Lung (tissue), 11 donors: ENCODE measurements at regions not wholly inside any gene's neighbourhood (a gene's known extent, or its start where the extent isn't known, plus 50 kb on each side); places are given as distances from the start of the nearest gene placed in this dataset.
"Not testable (repeated sequence)": the region's sequence is repeated elsewhere in the genome, so short reads cannot be mapped to it uniquely, and the experiment has no call there.

ENCODE experiments used
- ATAC-seq: fragments of 200-7000 bp; cut with Tn5 transposase; one replicate; pipeline ENCODE4 v1.9.1; 2020; ENCODE audit warnings: moderate number of reproducible peaks; ENCODE audit not compliant: insufficient read depth, low FRiP score
- DNase-seq, 3 donors: peaks; one replicate each; pipeline ENCODE4 v3.0.0-alpha.2; 2013 to 2017
- H3K27ac ChIP-seq, 2 donors: one replicate each; pipeline ENCODE4 v1.5.1; 2013; ENCODE audit warnings: mild to moderate bottlenecking in 2 of 2, moderate library complexity in 2 of 2, control low read depth in 1 of 2, inconsistent platforms in 1 of 2, low read depth in 1 of 2, low read length in 1 of 2
- H3K27me3 ChIP-seq, 3 donors: one replicate each; pipeline ENCODE4 v1.5.1; 2013; ENCODE audit warnings: low read length in 2 of 3; ENCODE audit not compliant: control insufficient read depth in 3 of 3, insufficient read depth in 3 of 3
- H3K36me3 ChIP-seq, 4 donors: one replicate each; pipeline ENCODE4 v1.5.1; 2013; ENCODE audit warnings: low read length in 4 of 4, mild to moderate bottlenecking in 1 of 4, moderate library complexity in 1 of 4; ENCODE audit not compliant: control insufficient read depth in 4 of 4, insufficient read depth in 4 of 4
- H3K4me1 ChIP-seq, 5 donors: one replicate each; pipeline ENCODE4 v1.5.1; 2013; ENCODE audit warnings: low read length in 5 of 5, mild to moderate bottlenecking in 2 of 5, moderate library complexity in 1 of 5; ENCODE audit not compliant: control insufficient read depth in 5 of 5, insufficient read depth in 5 of 5
- H3K4me3 ChIP-seq: one replicate; pipeline ENCODE4 v1.5.1; 2013; ENCODE audit warnings: mild to moderate bottlenecking, control low read depth, moderate library complexity
- H3K9ac ChIP-seq, 2 donors: one replicate each; pipeline ENCODE4 v1.5.1; 2013; ENCODE audit warnings: low read length in 2 of 2, control low read depth in 1 of 2; ENCODE audit not compliant: insufficient read depth in 1 of 2
- H3K9me3 ChIP-seq, 4 donors: one replicate each; pipeline ENCODE4 v1.5.1; 2013; ENCODE audit warnings: low read length in 3 of 4, mild to moderate bottlenecking in 1 of 4, moderate library complexity in 1 of 4; ENCODE audit not compliant: control insufficient read depth in 4 of 4, insufficient read depth in 3 of 4
- CTCF ChIP-seq: IDR thresholded peaks from 2 replicates; pipeline ENCODE4 v1.5.1; 2012; ENCODE audit warnings: mild to moderate bottlenecking; ENCODE audit errors: control extremely low read depth, extremely low read depth
- WGBS, 2 donors: extraction: QIAGEN DNeasy Blood & Tissue Kit; methylation state at CpG; one replicate each; pipeline ENCODE4 v1.1.7; 2013; 5-methylcytosine and 5-hydroxymethylcytosine counted together
- donor health status: control.
- donor health status: control.
- donor health status: Bipolar disorder and iron deficiency.
- donor health status: healthy.
- donor health status: DM: yes; HTN: yes; CAD: no.

- Histone ChIP-seq H3K9me3 (peaks cover 0 to 12% (median 0%) of the 10 kb centered on the region in 4 donors), H3K27me3 (no peaks in the 10 kb centered on the region), H3K27ac (no peak overlapping the region), H3K36me3 (no peaks in the 10 kb centered on the region), H3K4me3 (no peak overlapping the region), H3K9ac (no peak overlapping the region), H3K4me1 (no peaks in the 10 kb centered on the region)
- DNase-seq (no peak), ATAC-seq (no peak)
- 89% methylated on average over 7 of the region's 7 CpGs for WGBS, 2 donors
- TF ChIP-seq CTCF, result no peak
Observed at GRCh38 chr5:33102551-33102950, 338.2 kb upstream of the TARS1 start.

- DNase-seq (peak in 1 of 3 donors; percentile 17), ATAC-seq (no peak)
- Histone ChIP-seq H3K4me3 (no peak overlapping the region), H3K27me3 (no peaks in the 10 kb centered on the region), H3K27ac (no peak overlapping the region), H3K9ac (no peak overlapping the region), H3K4me1 (no peaks in the 10 kb centered on the region), H3K9me3 (peaks cover 0 to 15% (median 1%) of the 10 kb centered on the region in 4 donors), H3K36me3 (no peaks in the 10 kb centered on the region)
- TF ChIP-seq CTCF, result no peak
- 79 to 82% methylated on average over 1 of the region's 1 CpG for WGBS, 2 donors
Observed at GRCh38 chr5:33105521-33105941, 335.2 kb upstream of the TARS1 start.

GRCh38 chr5:33110496-33110895, 330.3 kb upstream of the TARS1 start:
- H3K27me3 ChIP-seq, H3K27ac ChIP-seq, ATAC-seq, H3K9me3 ChIP-seq, H3K36me3 ChIP-seq, H3K9ac ChIP-seq, H3K4me3 ChIP-seq, DNase-seq, H3K4me1 ChIP-seq: not testable (repeated sequence)
- 65 to 81% methylated on average over 2 of the region's 2 CpGs for WGBS, 2 donors

GRCh38 chr5:33114361-33114760, 326.4 kb upstream of the TARS1 start:
- 83 to 84% methylated on average over 3 of the region's 3 CpGs for WGBS, 2 donors
- H3K27me3 ChIP-seq, result no peaks in the 10 kb centered on the region
- no peak for TF ChIP-seq CTCF
- no peak overlapping the region for H3K9ac ChIP-seq
- ATAC-seq (no peak), DNase-seq (no peak)
- no peaks in the 10 kb centered on the region for H3K36me3 ChIP-seq
- H3K27ac ChIP-seq, result no peak overlapping the region
- no peak overlapping the region for H3K4me3 ChIP-seq
- H3K4me1 ChIP-seq, result no peaks in the 10 kb centered on the region
- H3K9me3 ChIP-seq, result peaks cover 0 to 5% (median 2%) of the 10 kb centered on the region in 4 donors
